ENCODE measurements at regions not wholly inside any gene's neighbourhood (a gene's known extent, or its start where the extent isn't known, plus 50 kb on each side); places are given as distances from the start of the nearest gene placed in this dataset.
"Not testable (repeated sequence)": the region's sequence is repeated elsewhere in the genome, so short reads cannot be mapped to it uniquely, and the experiment has no call there.

- no peak for FAIRE-seq
- Histone ChIP-seq H3K9me1 (ENCODE audit: control insufficient read depth, extremely low read depth, insufficient read depth, low read length) (no peaks in the 10 kb centered on the region), H3K4me1 (ENCODE audit: control insufficient read depth, extremely low read depth, insufficient read depth, low read length) (no peaks in the 10 kb centered on the region), H4K20me1 (ENCODE audit: control insufficient read depth, extremely low read depth, insufficient read depth, low read length) (no peaks in the 10 kb centered on the region), H3K27me3 (ENCODE audit: control insufficient read depth, extremely low read depth, insufficient read depth, low read length) (no peaks in the 10 kb centered on the region), H3K36me3 (ENCODE audit: control insufficient read depth in 2 of 2, extremely low read depth in 1 of 2, insufficient read depth in 2 of 2, low read length in 2 of 2) (no peaks in the 10 kb centered on the region), H3K9ac (ENCODE audit: control insufficient read depth, extremely low read depth, insufficient read depth, low read length) (no peak overlapping the region), H2AFZ (ENCODE audit: control insufficient read depth, low read length) (no peak overlapping the region), H3K79me2 (ENCODE audit: control insufficient read depth, insufficient read depth, low read length) (no peaks in the 10 kb centered on the region), H3K27ac (ENCODE audit: control insufficient read depth, insufficient read depth, low read length) (no peak overlapping the region), H3K4me2 (ENCODE audit: control insufficient read depth, extremely low read depth, insufficient read depth, low read depth, low read length) (peak overlapping the region; percentile 29), H3K9me3 (ENCODE audit: control insufficient read depth, low read depth, low read length) (no peaks in the 10 kb centered on the region), H3K4me3 (ENCODE audit: control insufficient read depth in 2 of 3, extremely low read depth in 1 of 3, insufficient read depth in 2 of 3, low read depth in 1 of 3, low read length in 3 of 3) (peak overlapping the region in 1 of 3 experiments; percentile 2)
- no peak for DNase-seq (ENCODE audit: low read depth, low spot score)
- TF ChIP-seq CTCF (optimal IDR thresholded peaks at IDR 0.05 in 1 of 3, IDR thresholded peaks at IDR 0.05 in 1 of 3, conservative IDR thresholded peaks at IDR 0.05 in 1 of 3; ENCODE audit: extremely low read depth in 1 of 3, insufficient read depth in 2 of 3, low read length in 3 of 3) (no peak), EZH2 (IDR thresholded peaks at IDR 0.05; ENCODE audit: low read length) (no peak)
- dilution Hi-C loops (cut with MboI; ENCODE audit: extremely low pct_ligation_motif_present, low sequenced_read_pairs) = no loop called here
These were observed 63.9 kb downstream of the IL12A start for GRCh38 chr3:160052385-160053047.

GRCh38 chr3:160053048-160053391 lies 64.4 kb downstream of the IL12A start:
- Histone ChIP-seq H2AFZ (ENCODE audit: control insufficient read depth, low read length) (no peak overlapping the region), H3K27ac (ENCODE audit: control insufficient read depth, insufficient read depth, low read length) (no peak overlapping the region), H3K9me3 (ENCODE audit: control insufficient read depth, low read depth, low read length) (no peaks in the 10 kb centered on the region), H3K4me1 (ENCODE audit: control insufficient read depth, extremely low read depth, insufficient read depth, low read length) (no peaks in the 10 kb centered on the region), H3K36me3 (ENCODE audit: control insufficient read depth in 2 of 2, extremely low read depth in 1 of 2, insufficient read depth in 2 of 2, low read length in 2 of 2) (no peaks in the 10 kb centered on the region), H3K9ac (ENCODE audit: control insufficient read depth, extremely low read depth, insufficient read depth, low read length) (no peak overlapping the region), H4K20me1 (ENCODE audit: control insufficient read depth, extremely low read depth, insufficient read depth, low read length) (no peaks in the 10 kb centered on the region), H3K4me3 (ENCODE audit: control insufficient read depth in 2 of 3, extremely low read depth in 1 of 3, insufficient read depth in 2 of 3, low read depth in 1 of 3, low read length in 3 of 3) (peak overlapping the region in 1 of 3 experiments; percentile 2), H3K79me2 (ENCODE audit: control insufficient read depth, insufficient read depth, low read length) (no peaks in the 10 kb centered on the region), H3K4me2 (ENCODE audit: control insufficient read depth, extremely low read depth, insufficient read depth, low read depth, low read length) (peak overlapping the region; percentile 29), H3K9me1 (ENCODE audit: control insufficient read depth, extremely low read depth, insufficient read depth, low read length) (no peaks in the 10 kb centered on the region), H3K27me3 (ENCODE audit: control insufficient read depth, extremely low read depth, insufficient read depth, low read length) (no peaks in the 10 kb centered on the region)
- no peak for TF ChIP-seq CTCF (optimal IDR thresholded peaks at IDR 0.05 in 1 of 3, IDR thresholded peaks at IDR 0.05 in 1 of 3, conservative IDR thresholded peaks at IDR 0.05 in 1 of 3; ENCODE audit: extremely low read depth in 1 of 3, insufficient read depth in 2 of 3, low read length in 3 of 3)
- no peak for TF ChIP-seq EZH2 (IDR thresholded peaks at IDR 0.05; ENCODE audit: low read length)
- DNase-seq (ENCODE audit: low read depth, low spot score) (no peak), FAIRE-seq (no peak)
- dilution Hi-C loops (cut with MboI; ENCODE audit: extremely low pct_ligation_motif_present, low sequenced_read_pairs) = no loop called here

- FAIRE-seq; H3K9ac ChIP-seq (ENCODE audit: control insufficient read depth, extremely low read depth, insufficient read depth, low read length); H4K20me1 ChIP-seq (ENCODE audit: control insufficient read depth, extremely low read depth, insufficient read depth, low read length); H3K27me3 ChIP-seq (ENCODE audit: control insufficient read depth, extremely low read depth, insufficient read depth, low read length); H3K36me3 ChIP-seq (ENCODE audit: control insufficient read depth in 2 of 2, extremely low read depth in 1 of 2, insufficient read depth in 2 of 2, low read length in 2 of 2); H3K4me1 ChIP-seq (ENCODE audit: control insufficient read depth, extremely low read depth, insufficient read depth, low read length); H3K79me2 ChIP-seq (ENCODE audit: control insufficient read depth, insufficient read depth, low read length); H3K9me1 ChIP-seq (ENCODE audit: control insufficient read depth, extremely low read depth, insufficient read depth, low read length); H3K4me3 ChIP-seq (ENCODE audit: control insufficient read depth in 2 of 3, extremely low read depth in 1 of 3, insufficient read depth in 2 of 3, low read depth in 1 of 3, low read length in 3 of 3); H3K4me2 ChIP-seq (ENCODE audit: control insufficient read depth, extremely low read depth, insufficient read depth, low read depth, low read length); dilution Hi-C loops (cut with MboI; ENCODE audit: extremely low pct_ligation_motif_present, low sequenced_read_pairs); H3K27ac ChIP-seq (ENCODE audit: control insufficient read depth, insufficient read depth, low read length); H3K9me3 ChIP-seq (ENCODE audit: control insufficient read depth, low read depth, low read length); DNase-seq (ENCODE audit: low read depth, low spot score); H2AFZ ChIP-seq (ENCODE audit: control insufficient read depth, low read length): not testable (repeated sequence)
These were observed 66.2 kb downstream of the IL12A start for GRCh38 chr3:160054862-160055261.
